WTC11 (cell line): ENCODE measurements at regions not wholly inside any gene's neighbourhood (a gene's known extent, or its start where the extent isn't known, plus 50 kb on each side); places are given as distances from the start of the nearest gene placed in this dataset.

Experiments used
- CREB1 ChIP-seq: sonication (generic); formaldehyde crosslinking; IDR thresholded peaks from 2 replicates; pipeline ENCODE4 v1.8.0; 2023; ENCODE audit warnings: mild to moderate bottlenecking, missing genetic modification reagents
- NFE2L1 ChIP-seq: sonication (generic); formaldehyde crosslinking; IDR thresholded peaks from 2 replicates; pipeline ENCODE4 v1.8.1; 2023; ENCODE audit warnings: missing genetic modification reagents
- USF1 ChIP-seq: sonication (generic); formaldehyde crosslinking; IDR thresholded peaks from 2 replicates; pipeline ENCODE4 v1.8.0; 2022; ENCODE audit warnings: mild to moderate bottlenecking, missing genetic modification reagents
- ZNF138 ChIP-seq: sonication (generic); formaldehyde crosslinking; conservative IDR thresholded peaks from 2 replicates; pipeline ENCODE4 v1.8.1; 2022; ENCODE audit warnings: mild to moderate bottlenecking, moderate library complexity, missing genetic modification reagents

GRCh38 chr5:68755293-68755692 is 338.5 kb upstream of the SLC30A5 start:
- no peak for TF ChIP-seq NFE2L1 (CRISPR knock-in tag)
- no peak for TF ChIP-seq CREB1
- TF ChIP-seq ZNF138 (CRISPR knock-in tag): no peak
- no peak for TF ChIP-seq USF1 (CRISPR knock-in tag)
